ENCODE measurements at regions not wholly inside any gene's neighbourhood (a gene's known extent, or its start where the extent isn't known, plus 50 kb on each side); places are given as distances from the start of the nearest gene placed in this dataset.

- DNase-seq (ENCODE audit: low read depth) = no peak
- Histone ChIP-seq H3K36me3 (ENCODE audit: control insufficient read depth, insufficient read depth, low read length) (no peaks in the 10 kb centered on the region), H3K4me3 (ENCODE audit: low read depth, low read length) (no peak overlapping the region), H3K27me3 (ENCODE audit: control insufficient read depth, insufficient read depth, low read length) (no peaks in the 10 kb centered on the region)
- no peak for TF ChIP-seq CTCF (IDR thresholded peaks at IDR 0.05; ENCODE audit: insufficient read depth, low read length, poor library complexity, severe bottlenecking)
These were observed 669.7 kb downstream of the MAT2B start for GRCh38 chr5:164175083-164175482.

GRCh38 chr5:164179406-164179805, 674.0 kb downstream of the MAT2B start:
- H3K36me3 ChIP-seq (ENCODE audit: control insufficient read depth, insufficient read depth, low read length) = no peaks in the 10 kb centered on the region
- no peak overlapping the region for H3K4me3 ChIP-seq (ENCODE audit: low read depth, low read length)
- H3K27me3 ChIP-seq (ENCODE audit: control insufficient read depth, insufficient read depth, low read length) = no peaks in the 10 kb centered on the region
- no peak for DNase-seq (ENCODE audit: low read depth)
- no peak for TF ChIP-seq CTCF (IDR thresholded peaks at IDR 0.05; ENCODE audit: insufficient read depth, low read length, poor library complexity, severe bottlenecking)

GRCh38 chr5:164181604-164182003, 676.2 kb downstream of the MAT2B start:
- Histone ChIP-seq H3K4me3 (ENCODE audit: low read depth, low read length) (no peak overlapping the region), H3K27me3 (ENCODE audit: control insufficient read depth, insufficient read depth, low read length) (no peaks in the 10 kb centered on the region), H3K36me3 (ENCODE audit: control insufficient read depth, insufficient read depth, low read length) (no peaks in the 10 kb centered on the region)
- no peak for DNase-seq (ENCODE audit: low read depth)
- TF ChIP-seq CTCF (IDR thresholded peaks at IDR 0.05; ENCODE audit: insufficient read depth, low read length, poor library complexity, severe bottlenecking) = no peak

- no peak for DNase-seq (ENCODE audit: low read depth)
- no peak for TF ChIP-seq CTCF (IDR thresholded peaks at IDR 0.05; ENCODE audit: insufficient read depth, low read length, poor library complexity, severe bottlenecking)
- Histone ChIP-seq H3K4me3 (ENCODE audit: low read depth, low read length) (no peak overlapping the region), H3K27me3 (ENCODE audit: control insufficient read depth, insufficient read depth, low read length) (no peaks in the 10 kb centered on the region), H3K36me3 (ENCODE audit: control insufficient read depth, insufficient read depth, low read length) (no peaks in the 10 kb centered on the region)
These were observed 678.7 kb downstream of the MAT2B start for GRCh38 chr5:164184158-164184557.

GRCh38 chr5:164185000-164185399, 679.6 kb downstream of the MAT2B start:
- no peak for TF ChIP-seq CTCF (IDR thresholded peaks at IDR 0.05; ENCODE audit: insufficient read depth, low read length, poor library complexity, severe bottlenecking)
- no peaks in the 10 kb centered on the region for H3K36me3 ChIP-seq (ENCODE audit: control insufficient read depth, insufficient read depth, low read length)
- DNase-seq (ENCODE audit: low read depth) = no peak
- H3K27me3 ChIP-seq (ENCODE audit: control insufficient read depth, insufficient read depth, low read length) = no peaks in the 10 kb centered on the region
- H3K4me3 ChIP-seq (ENCODE audit: low read depth, low read length) = no peak overlapping the region

- no peak for DNase-seq (ENCODE audit: low read depth)
- H3K27me3 ChIP-seq (ENCODE audit: control insufficient read depth, insufficient read depth, low read length) = no peaks in the 10 kb centered on the region
- H3K36me3 ChIP-seq (ENCODE audit: control insufficient read depth, insufficient read depth, low read length) = no peaks in the 10 kb centered on the region
- H3K4me3 ChIP-seq (ENCODE audit: low read depth, low read length) = no peak overlapping the region
- TF ChIP-seq CTCF (IDR thresholded peaks at IDR 0.05; ENCODE audit: insufficient read depth, low read length, poor library complexity, severe bottlenecking) = no peak
These were observed 681.1 kb downstream of the MAT2B start for GRCh38 chr5:164186550-164186949.

Measured in kidney epithelial cell (primary cell).